Activated naive CD4-positive, alpha-beta T cell treated with anti-CD3 and anti-CD28 coated beads, Interleukin-2, amount 50 U/mL, for 24 hours (primary cell): ENCODE measurements at regions not wholly inside any gene's neighbourhood (a gene's known extent, or its start where the extent isn't known, plus 50 kb on each side); places are given as distances from the start of the nearest gene placed in this dataset.

Experiments used
- H3K27ac Mint-ChIP-seq: one replicate; pipeline ENCODE4 v1.8.0; 2021; ENCODE audit warnings: mild to moderate bottlenecking, mixed read lengths
- H3K27me3 Mint-ChIP-seq: one replicate; pipeline ENCODE4 v1.8.0; 2021; ENCODE audit warnings: mixed read lengths
- H3K36me3 Mint-ChIP-seq: one replicate; pipeline ENCODE4 v1.8.0; 2021; ENCODE audit warnings: mixed read lengths
- H3K4me1 Mint-ChIP-seq: one replicate; pipeline ENCODE4 v1.8.0; 2021; ENCODE audit warnings: mixed read lengths
- H3K4me3 Mint-ChIP-seq: one replicate; pipeline ENCODE4 v1.8.0; 2021; ENCODE audit warnings: mild to moderate bottlenecking, mixed read lengths
- H3K9me3 Mint-ChIP-seq: one replicate; pipeline ENCODE4 v1.8.0; 2021; ENCODE audit warnings: mixed read lengths

GRCh38 chr4:149116806-149117205, 674.6 kb upstream of the NR3C2 start:
- Mint-ChIP-seq H3K4me1 (no peaks in the 10 kb centered on the region), H3K27ac (no peak overlapping the region), H3K27me3 (no peaks in the 10 kb centered on the region), H3K9me3 (no peaks in the 10 kb centered on the region), H3K36me3 (no peaks in the 10 kb centered on the region), H3K4me3 (no peak overlapping the region)

- Mint-ChIP-seq H3K9me3 (peaks cover 4% of the 10 kb centered on the region), H3K27me3 (peaks cover 1% of the 10 kb centered on the region), H3K4me1 (no peaks in the 10 kb centered on the region), H3K36me3 (no peaks in the 10 kb centered on the region), H3K27ac (no peak overlapping the region), H3K4me3 (no peak overlapping the region)
These were observed 671.7 kb upstream of the NR3C2 start for GRCh38 chr4:149113804-149114430.

- no peaks in the 10 kb centered on the region for H3K36me3 Mint-ChIP-seq
- H3K4me1 Mint-ChIP-seq = no peaks in the 10 kb centered on the region
- no peak overlapping the region for H3K27ac Mint-ChIP-seq
- peaks cover 4% of the 10 kb centered on the region for H3K9me3 Mint-ChIP-seq
- H3K4me3 Mint-ChIP-seq = no peak overlapping the region
- H3K27me3 Mint-ChIP-seq = peaks cover 1% of the 10 kb centered on the region
These were observed 669.9 kb upstream of the NR3C2 start for GRCh38 chr4:149112109-149112508.

- Mint-ChIP-seq H3K4me1 (no peaks in the 10 kb centered on the region), H3K36me3 (no peaks in the 10 kb centered on the region), H3K4me3 (no peak overlapping the region), H3K9me3 (peaks cover 4% of the 10 kb centered on the region), H3K27me3 (peaks cover 1% of the 10 kb centered on the region), H3K27ac (no peak overlapping the region)
These were observed 668.3 kb upstream of the NR3C2 start for GRCh38 chr4:149110481-149110880.

GRCh38 chr4:149108626-149109025, 666.4 kb upstream of the NR3C2 start:
- Mint-ChIP-seq H3K4me3 (no peak overlapping the region), H3K4me1 (no peaks in the 10 kb centered on the region), H3K27me3 (peaks cover 1% of the 10 kb centered on the region), H3K9me3 (peaks cover 4% of the 10 kb centered on the region), H3K27ac (no peak overlapping the region), H3K36me3 (no peaks in the 10 kb centered on the region)

- Mint-ChIP-seq H3K4me1 (no peaks in the 10 kb centered on the region), H3K4me3 (no peak overlapping the region), H3K27ac (no peak overlapping the region), H3K27me3 (no peaks in the 10 kb centered on the region), H3K9me3 (peaks cover 11% of the 10 kb centered on the region), H3K36me3 (no peaks in the 10 kb centered on the region)
These were observed 660.6 kb upstream of the NR3C2 start for GRCh38 chr4:149102765-149103164.

- Mint-ChIP-seq H3K27me3 (no peaks in the 10 kb centered on the region), H3K36me3 (no peaks in the 10 kb centered on the region), H3K27ac (no peak overlapping the region), H3K9me3 (peaks cover 11% of the 10 kb centered on the region), H3K4me1 (no peaks in the 10 kb centered on the region), H3K4me3 (no peak overlapping the region)
These were observed 659.4 kb upstream of the NR3C2 start for GRCh38 chr4:149101649-149102048.

GRCh38 chr4:149095811-149096210, 653.6 kb upstream of the NR3C2 start:
- Mint-ChIP-seq H3K4me3 (no peak overlapping the region), H3K36me3 (no peaks in the 10 kb centered on the region), H3K27ac (no peak overlapping the region), H3K27me3 (peaks cover 5% of the 10 kb centered on the region), H3K4me1 (no peaks in the 10 kb centered on the region), H3K9me3 (peaks cover 11% of the 10 kb centered on the region)

GRCh38 chr4:149095001-149095400, 652.8 kb upstream of the NR3C2 start:
- Mint-ChIP-seq H3K4me1 (no peaks in the 10 kb centered on the region), H3K36me3 (no peaks in the 10 kb centered on the region), H3K4me3 (no peak overlapping the region), H3K27ac (no peak overlapping the region), H3K27me3 (peaks cover 5% of the 10 kb centered on the region), H3K9me3 (peaks cover 11% of the 10 kb centered on the region)

GRCh38 chr4:149084144-149084543, 641.9 kb upstream of the NR3C2 start:
- H3K36me3 Mint-ChIP-seq = no peaks in the 10 kb centered on the region
- H3K4me1 Mint-ChIP-seq = no peaks in the 10 kb centered on the region
- no peak overlapping the region for H3K4me3 Mint-ChIP-seq
- H3K27me3 Mint-ChIP-seq = no peaks in the 10 kb centered on the region
- peaks cover 10% of the 10 kb centered on the region for H3K9me3 Mint-ChIP-seq
- no peak overlapping the region for H3K27ac Mint-ChIP-seq

GRCh38 chr4:149077181-149077580, 635.0 kb upstream of the NR3C2 start:
- Mint-ChIP-seq H3K27me3 (peaks cover 2% of the 10 kb centered on the region), H3K4me3 (no peak overlapping the region), H3K4me1 (no peaks in the 10 kb centered on the region), H3K36me3 (no peaks in the 10 kb centered on the region), H3K9me3 (peaks cover 8% of the 10 kb centered on the region), H3K27ac (no peak overlapping the region)

- Mint-ChIP-seq H3K27ac (no peak overlapping the region), H3K27me3 (peaks cover 2% of the 10 kb centered on the region), H3K36me3 (no peaks in the 10 kb centered on the region), H3K4me3 (no peak overlapping the region), H3K4me1 (no peaks in the 10 kb centered on the region), H3K9me3 (peaks cover 8% of the 10 kb centered on the region)
These were observed 634.2 kb upstream of the NR3C2 start for GRCh38 chr4:149076401-149076800.

- H3K27ac Mint-ChIP-seq = no peak overlapping the region
- H3K4me1 Mint-ChIP-seq = no peaks in the 10 kb centered on the region
- H3K27me3 Mint-ChIP-seq = peaks cover 4% of the 10 kb centered on the region
- H3K36me3 Mint-ChIP-seq = no peaks in the 10 kb centered on the region
- H3K4me3 Mint-ChIP-seq = no peak overlapping the region
- H3K9me3 Mint-ChIP-seq = peaks cover 25% of the 10 kb centered on the region
These were observed 630.2 kb upstream of the NR3C2 start for GRCh38 chr4:149072384-149072783.

GRCh38 chr4:149065753-149066152, 623.5 kb upstream of the NR3C2 start:
- Mint-ChIP-seq H3K36me3 (no peaks in the 10 kb centered on the region), H3K4me1 (no peaks in the 10 kb centered on the region), H3K27ac (no peak overlapping the region), H3K4me3 (no peak overlapping the region), H3K9me3 (peaks cover 32% of the 10 kb centered on the region), H3K27me3 (peaks cover 6% of the 10 kb centered on the region)

- Mint-ChIP-seq H3K36me3 (no peaks in the 10 kb centered on the region), H3K27me3 (peaks cover 6% of the 10 kb centered on the region), H3K9me3 (peaks cover 19% of the 10 kb centered on the region), H3K4me1 (no peaks in the 10 kb centered on the region), H3K27ac (no peak overlapping the region), H3K4me3 (no peak overlapping the region)
These were observed 620.8 kb upstream of the NR3C2 start for GRCh38 chr4:149062997-149063396.

- Mint-ChIP-seq H3K4me3 (no peak overlapping the region), H3K27ac (no peak overlapping the region), H3K27me3 (peaks cover 1% of the 10 kb centered on the region), H3K9me3 (no peaks in the 10 kb centered on the region), H3K4me1 (no peaks in the 10 kb centered on the region), H3K36me3 (no peaks in the 10 kb centered on the region)
These were observed 615.4 kb upstream of the NR3C2 start for GRCh38 chr4:149057594-149057993.

- no peaks in the 10 kb centered on the region for H3K36me3 Mint-ChIP-seq
- H3K27ac Mint-ChIP-seq = no peak overlapping the region
- H3K27me3 Mint-ChIP-seq = peaks cover 1% of the 10 kb centered on the region
- H3K4me1 Mint-ChIP-seq = no peaks in the 10 kb centered on the region
- no peaks in the 10 kb centered on the region for H3K9me3 Mint-ChIP-seq
- no peak overlapping the region for H3K4me3 Mint-ChIP-seq
These were observed 614.4 kb upstream of the NR3C2 start for GRCh38 chr4:149056615-149057014.
